Upper lobe of right lung (tissue), 1 donor: ENCODE measurements at regions not wholly inside any gene's neighbourhood (a gene's known extent, or its start where the extent isn't known, plus 50 kb on each side); places are given as distances from the start of the nearest gene placed in this dataset.
A peak's percentile ranks its signal among the peaks of the same experiment; 100 is the strongest.
"Not testable (repeated sequence)": the region's sequence is repeated elsewhere in the genome, so short reads cannot be mapped to it uniquely, and the experiment has no call there.

Experiments
- ATAC-seq: fragments of 200-7000 bp; cut with Tn5 transposase; one replicate; pipeline ENCODE4 v1.9.1; 2020; ENCODE audit warnings: mild to moderate bottlenecking, moderate library complexity
- DNase-seq: peaks from one replicate; pipeline ENCODE4 v3.0.0-alpha.2; 2020
- H3K27ac ChIP-seq: fragments of 200-600 bp; one replicate; pipeline ENCODE4 v1.8.0; 2022
- H3K27me3 ChIP-seq: fragments of 200-600 bp; one replicate; pipeline ENCODE4 v1.8.0; 2022; ENCODE audit warnings: mild to moderate bottlenecking
- H3K36me3 ChIP-seq: fragments of 200-600 bp; one replicate; pipeline ENCODE4 v1.8.0; 2022
- H3K4me1 ChIP-seq: fragments of 200-600 bp; one replicate; pipeline ENCODE4 v1.8.0; 2022
- H3K4me3 ChIP-seq: fragments of 200-600 bp; one replicate; pipeline ENCODE4 v1.8.0; 2022; ENCODE audit warnings: mild to moderate bottlenecking
- H3K9me3 ChIP-seq: fragments of 200-600 bp; one replicate; pipeline ENCODE4 v1.8.0; 2022
- intact Hi-C: fragments of 100-400 bp; cut with DNase I; formaldehyde crosslinking; loops from one replicate; pipeline ENCODE4 v1.11.0; 2022
- TF ChIP-seq, protein P1 (sequence below): fragments of 200-600 bp; IDR thresholded peaks from one replicate; pipeline ENCODE4 v1.8.0; 2022; ENCODE audit warnings: antibody characterized with exemption
- donor health status: DM: no; HTN: yes; CAD: no; lungs with severe emphysema.

- DNase-seq: no peak
- Histone ChIP-seq H3K9me3 (no peaks in the 10 kb centered on the region), H3K36me3 (no peaks in the 10 kb centered on the region), H3K27ac (no peak overlapping the region), H3K4me3 (no peak overlapping the region), H3K4me1 (no peaks in the 10 kb centered on the region), H3K27me3 (no peaks in the 10 kb centered on the region)
- intact Hi-C loops: no loop called here
- ATAC-seq: no peak
- TF ChIP-seq, protein P1, sequence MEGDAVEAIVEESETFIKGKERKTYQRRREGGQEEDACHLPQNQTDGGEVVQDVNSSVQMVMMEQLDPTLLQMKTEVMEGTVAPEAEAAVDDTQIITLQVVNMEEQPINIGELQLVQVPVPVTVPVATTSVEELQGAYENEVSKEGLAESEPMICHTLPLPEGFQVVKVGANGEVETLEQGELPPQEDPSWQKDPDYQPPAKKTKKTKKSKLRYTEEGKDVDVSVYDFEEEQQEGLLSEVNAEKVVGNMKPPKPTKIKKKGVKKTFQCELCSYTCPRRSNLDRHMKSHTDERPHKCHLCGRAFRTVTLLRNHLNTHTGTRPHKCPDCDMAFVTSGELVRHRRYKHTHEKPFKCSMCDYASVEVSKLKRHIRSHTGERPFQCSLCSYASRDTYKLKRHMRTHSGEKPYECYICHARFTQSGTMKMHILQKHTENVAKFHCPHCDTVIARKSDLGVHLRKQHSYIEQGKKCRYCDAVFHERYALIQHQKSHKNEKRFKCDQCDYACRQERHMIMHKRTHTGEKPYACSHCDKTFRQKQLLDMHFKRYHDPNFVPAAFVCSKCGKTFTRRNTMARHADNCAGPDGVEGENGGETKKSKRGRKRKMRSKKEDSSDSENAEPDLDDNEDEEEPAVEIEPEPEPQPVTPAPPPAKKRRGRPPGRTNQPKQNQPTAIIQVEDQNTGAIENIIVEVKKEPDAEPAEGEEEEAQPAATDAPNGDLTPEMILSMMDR: no peak
Observed at GRCh38 chr1:208486677-208487076, 242.5 kb upstream of the PLXNA2 start.

DNA sequence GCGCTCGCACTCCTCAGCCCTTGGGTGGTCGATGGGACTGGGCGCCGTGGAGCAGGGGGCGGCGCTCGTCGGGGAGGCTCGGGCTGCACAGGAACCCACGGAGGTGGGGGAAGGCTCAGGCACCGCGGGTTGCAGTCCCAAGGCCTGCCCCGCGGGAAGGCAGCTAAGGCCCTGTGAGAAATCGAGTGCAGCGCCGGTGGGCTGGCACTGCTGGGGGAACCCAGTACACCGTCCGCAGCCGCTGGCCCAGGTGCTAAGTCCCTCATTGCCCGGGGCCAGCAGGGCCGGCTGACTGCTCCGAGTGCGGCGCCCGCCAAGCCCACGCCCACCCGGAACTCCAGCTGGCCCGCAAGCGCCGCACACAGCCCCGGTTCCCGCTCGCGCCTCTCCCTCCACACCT is 244.2 kb upstream of the PLXNA2 start:
- DNase-seq: peak; percentile 66
- not testable (repeated sequence) for H3K36me3 ChIP-seq

DNA sequence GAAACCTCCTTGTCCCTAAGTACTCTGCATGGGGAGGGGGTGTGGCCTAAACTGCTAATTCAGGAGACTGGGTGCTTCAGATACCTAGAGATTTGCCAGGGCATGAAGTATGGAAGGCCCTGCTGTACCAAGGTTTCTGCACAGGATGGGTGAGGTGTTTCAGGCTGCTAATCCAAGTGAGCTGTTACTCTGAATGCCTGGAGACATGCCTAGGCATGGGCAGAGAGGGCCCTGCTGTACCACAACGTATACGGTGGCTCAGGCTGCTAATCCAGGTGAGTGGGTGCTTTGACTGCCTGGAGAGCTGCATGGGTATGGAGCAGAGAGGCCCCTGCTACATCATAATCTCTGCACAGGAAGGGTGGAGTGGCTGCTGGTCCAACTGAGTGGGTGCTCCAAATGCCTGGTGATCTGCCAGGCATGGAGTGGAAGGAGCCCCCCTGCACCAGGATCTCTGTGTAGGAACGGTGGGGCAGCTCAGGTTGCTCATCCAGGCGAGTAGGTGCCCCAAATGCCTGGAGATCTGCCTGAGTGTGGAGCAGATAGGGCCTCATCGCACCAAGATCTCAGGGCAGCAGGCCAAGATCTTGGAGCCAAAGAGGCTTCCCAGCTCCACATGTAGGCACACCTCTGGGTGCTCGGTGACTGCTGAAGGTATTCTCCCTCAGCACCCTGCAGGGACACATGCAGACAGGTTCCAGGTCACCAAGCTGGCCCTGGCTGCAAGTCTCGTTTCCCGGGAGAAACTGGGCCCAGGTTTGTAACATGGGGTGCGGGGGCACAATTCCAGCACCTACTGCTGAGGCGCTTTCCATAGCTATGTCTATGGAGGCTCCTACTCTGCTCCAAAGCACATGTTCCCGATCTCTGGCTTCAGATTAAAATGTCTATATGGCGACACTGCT is 252.5 kb upstream of the PLXNA2 start:
- no peak for DNase-seq
- Histone ChIP-seq H3K27me3 (no peaks in the 10 kb centered on the region), H3K36me3 (no peaks in the 10 kb centered on the region), H3K27ac (no peak overlapping the region), H3K4me1 (no peaks in the 10 kb centered on the region), H3K4me3 (no peak overlapping the region), H3K9me3 (no peaks in the 10 kb centered on the region)
- TF ChIP-seq, protein P1: no peak
- intact Hi-C loops: no loop called here
- ATAC-seq: peak; percentile 23

More for the DNA sequence above, 244.2 kb upstream of the PLXNA2 start:
- H3K9me3 ChIP-seq, H3K27ac ChIP-seq, intact Hi-C loops, H3K4me1 ChIP-seq, H3K27me3 ChIP-seq, H3K4me3 ChIP-seq, ATAC-seq: not testable (repeated sequence)

- H3K4me1 ChIP-seq: no peaks in the 10 kb centered on the region
- DNase-seq: no peak
Observed at GRCh38 chr1:208497866-208498541, 253.8 kb upstream of the PLXNA2 start.

DNA sequence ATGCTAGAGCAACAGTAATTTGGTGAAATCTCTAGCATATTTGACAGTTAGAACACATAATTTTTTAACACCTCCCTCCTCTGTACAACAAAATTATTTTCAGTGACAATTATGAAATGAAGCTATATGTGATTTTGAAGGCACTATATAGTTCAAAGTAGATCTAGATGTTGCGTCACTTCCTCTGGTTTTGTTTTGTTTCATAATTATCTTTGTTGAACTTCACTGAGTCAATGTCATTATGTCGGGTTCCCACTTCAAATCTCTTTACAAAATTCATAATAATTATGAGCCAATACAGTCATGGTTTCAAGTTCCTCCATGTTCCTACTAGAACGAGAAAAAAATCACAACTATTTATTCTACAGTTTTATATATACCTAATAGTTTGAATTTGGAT is 254.8 kb upstream of the PLXNA2 start:
- intact Hi-C loops: no loop called here
- H3K4me3 ChIP-seq: no peak overlapping the region
- H3K4me1 ChIP-seq: no peaks in the 10 kb centered on the region
- H3K27me3 ChIP-seq: no peaks in the 10 kb centered on the region
- ATAC-seq (no peak), DNase-seq (no peak)
- no peak overlapping the region for H3K27ac ChIP-seq
- H3K36me3 ChIP-seq: no peaks in the 10 kb centered on the region
- H3K9me3 ChIP-seq: no peaks in the 10 kb centered on the region
- TF ChIP-seq, protein P1: no peak

More at GRCh38 chr1:208497866-208498541, 253.8 kb upstream of the PLXNA2 start:
- peak; percentile 45 for ATAC-seq
- Histone ChIP-seq H3K27ac (no peak overlapping the region), H3K9me3 (no peaks in the 10 kb centered on the region), H3K36me3 (no peaks in the 10 kb centered on the region), H3K27me3 (no peaks in the 10 kb centered on the region), H3K4me3 (no peak overlapping the region)
- TF ChIP-seq, protein P1: no peak
- intact Hi-C loops: no loop called here

DNA sequence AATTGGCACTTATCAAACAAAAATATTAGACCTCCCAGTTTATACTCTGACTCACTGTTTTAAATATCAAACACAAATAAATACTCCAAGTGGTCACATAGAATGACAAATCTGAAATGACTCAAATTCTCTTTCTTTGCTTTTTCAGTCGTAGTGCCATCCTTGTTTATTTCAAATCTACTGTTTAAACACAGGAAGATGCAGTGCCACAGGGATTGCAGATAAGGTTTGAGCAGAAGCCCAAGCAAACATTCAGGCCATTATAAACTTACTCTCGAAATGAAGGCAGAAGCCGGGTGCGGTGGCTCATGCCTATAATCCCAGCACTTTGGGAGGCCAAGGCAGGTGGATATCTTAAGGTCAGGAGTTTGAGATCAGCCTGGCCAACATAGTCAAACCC is 255.4 kb upstream of the PLXNA2 start:
- DNase-seq (no peak), ATAC-seq (no peak)
- H3K27me3 ChIP-seq: no peaks in the 10 kb centered on the region
- H3K4me1 ChIP-seq: no peaks in the 10 kb centered on the region
- no peak overlapping the region for H3K27ac ChIP-seq
- TF ChIP-seq, protein P1: no peak
- H3K4me3 ChIP-seq: no peak overlapping the region
- H3K36me3 ChIP-seq: no peaks in the 10 kb centered on the region
- intact Hi-C loops: no loop called here
- H3K9me3 ChIP-seq: no peaks in the 10 kb centered on the region
